Activated CD4-positive, alpha-beta T cell treated with anti-CD3 and anti-CD28 coated beads, Interleukin-2, amount 10 ng/mL, durations not matched to agents 24 days and 14 days (primary cell): ENCODE measurements at regions not wholly inside any gene's neighbourhood (a gene's known extent, or its start where the extent isn't known, plus 50 kb on each side); places are given as distances from the start of the nearest gene placed in this dataset.

Experiments used
- DNase-seq: peaks from one replicate; pipeline ENCODE4 v3.0.0; 2022
- H3K27ac Mint-ChIP-seq: one replicate; pipeline ENCODE4 v1.8.0; 2022; ENCODE audit warnings: mild to moderate bottlenecking, mixed read lengths
- H3K27me3 Mint-ChIP-seq: one replicate; pipeline ENCODE4 v1.8.0; 2022; ENCODE audit warnings: mixed read lengths
- H3K36me3 Mint-ChIP-seq: one replicate; pipeline ENCODE4 v1.8.0; 2022; ENCODE audit warnings: low read depth, mild to moderate bottlenecking, mixed read lengths
- H3K4me1 Mint-ChIP-seq: one replicate; pipeline ENCODE4 v1.8.0; 2021; ENCODE audit warnings: mixed read lengths
- H3K4me3 Mint-ChIP-seq: one replicate; pipeline ENCODE4 v1.8.0; 2022; ENCODE audit warnings: mild to moderate bottlenecking, moderate library complexity, mixed read lengths
- H3K9me3 Mint-ChIP-seq: one replicate; pipeline ENCODE4 v1.8.0; 2021; ENCODE audit warnings: mixed read lengths
- intact Hi-C: fragments of 100-400 bp; cut with micrococcal nuclease; formaldehyde crosslinking; loops from one replicate; pipeline ENCODE4 v1.15.1; 2023

DNA sequence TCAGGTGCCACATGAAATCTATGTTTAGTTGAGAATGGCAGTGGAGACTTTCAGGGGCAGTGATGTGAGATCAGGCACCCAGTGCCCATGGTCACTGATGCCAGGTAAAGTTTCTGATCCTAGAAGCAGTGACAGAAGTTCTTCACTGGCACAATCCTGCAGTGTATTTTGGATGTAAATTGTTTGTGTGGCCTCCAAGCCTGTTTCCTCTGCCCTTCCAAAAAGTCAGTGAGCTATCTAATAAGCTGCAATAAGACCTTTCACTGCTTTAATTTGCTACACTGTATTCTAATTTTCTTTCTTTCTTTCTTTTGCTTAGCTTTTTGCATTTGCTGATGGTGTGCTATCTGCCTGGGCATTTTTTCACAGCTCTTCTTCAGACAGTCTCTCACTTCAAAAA is 1348.6 kb downstream of the ADGRL3 start:
- no peaks in the 10 kb centered on the region for H3K9me3 Mint-ChIP-seq
- no peak for DNase-seq
- no peaks in the 10 kb centered on the region for H3K4me1 Mint-ChIP-seq
- H3K27me3 Mint-ChIP-seq = no peaks in the 10 kb centered on the region
- intact Hi-C loops = no loop called here
- no peaks in the 10 kb centered on the region for H3K36me3 Mint-ChIP-seq
- H3K4me3 Mint-ChIP-seq = no peak overlapping the region
- no peak overlapping the region for H3K27ac Mint-ChIP-seq

DNA sequence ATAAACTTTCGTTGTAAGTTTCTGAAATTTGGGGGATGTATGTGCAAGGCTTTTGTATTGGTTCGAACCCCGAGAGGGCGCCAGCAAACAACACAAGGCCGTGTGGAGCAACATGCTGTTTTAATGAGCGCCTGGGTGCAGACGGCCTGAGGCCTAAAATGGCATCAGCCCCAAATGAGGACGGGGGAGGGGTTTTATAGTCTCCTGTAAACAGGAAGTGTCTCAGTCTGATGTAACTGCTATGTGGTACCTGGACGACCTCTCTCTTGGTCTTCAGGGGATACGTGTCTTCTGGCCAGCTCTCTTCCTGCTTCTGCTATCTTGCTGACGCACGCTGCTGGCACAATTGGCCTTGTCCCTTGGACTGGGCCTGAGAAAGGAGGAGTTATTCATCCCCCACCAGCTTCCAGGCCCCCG is 1348.0 kb downstream of the ADGRL3 start:
- Mint-ChIP-seq H3K36me3 (no peaks in the 10 kb centered on the region), H3K4me3 (no peak overlapping the region), H3K27ac (no peak overlapping the region), H3K9me3 (no peaks in the 10 kb centered on the region), H3K27me3 (no peaks in the 10 kb centered on the region), H3K4me1 (no peaks in the 10 kb centered on the region)
- no peak for DNase-seq
- intact Hi-C loops = no loop called here

GRCh38 chr4:62544428-62544827 is 1344.3 kb downstream of the ADGRL3 start:
- H3K4me3 Mint-ChIP-seq = no peak overlapping the region

DNA sequence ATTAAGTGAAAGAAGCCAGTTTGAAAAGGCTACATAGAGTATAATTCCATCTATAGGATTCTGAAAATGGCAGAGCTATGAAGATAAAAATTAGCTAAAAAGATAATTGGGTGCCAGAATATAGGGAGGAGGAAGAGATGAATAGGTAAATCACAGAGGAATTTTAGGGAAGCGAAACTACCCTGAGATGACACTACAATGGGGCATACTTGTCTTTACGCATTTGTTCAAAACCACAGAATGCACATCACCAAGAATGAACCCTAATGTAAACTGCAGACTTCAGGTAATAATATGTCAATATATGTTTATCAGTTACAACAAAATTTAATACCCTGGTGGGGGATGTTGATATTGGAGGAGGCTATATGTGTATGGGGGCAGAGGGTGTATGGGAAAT is 1342.9 kb downstream of the ADGRL3 start:
- Mint-ChIP-seq H3K9me3 (peaks cover 2% of the 10 kb centered on the region), H3K27ac (no peak overlapping the region), H3K4me1 (no peaks in the 10 kb centered on the region), H3K27me3 (no peaks in the 10 kb centered on the region), H3K4me3 (no peak overlapping the region), H3K36me3 (no peaks in the 10 kb centered on the region)
- DNase-seq = no peak
- intact Hi-C loops = no loop called here

More at GRCh38 chr4:62544428-62544827, 1344.3 kb downstream of the ADGRL3 start:
- Mint-ChIP-seq H3K4me1 (no peaks in the 10 kb centered on the region), H3K27ac (no peak overlapping the region), H3K9me3 (no peaks in the 10 kb centered on the region), H3K27me3 (no peaks in the 10 kb centered on the region), H3K36me3 (no peaks in the 10 kb centered on the region)
- intact Hi-C loops = no loop called here
- DNase-seq = no peak

DNA sequence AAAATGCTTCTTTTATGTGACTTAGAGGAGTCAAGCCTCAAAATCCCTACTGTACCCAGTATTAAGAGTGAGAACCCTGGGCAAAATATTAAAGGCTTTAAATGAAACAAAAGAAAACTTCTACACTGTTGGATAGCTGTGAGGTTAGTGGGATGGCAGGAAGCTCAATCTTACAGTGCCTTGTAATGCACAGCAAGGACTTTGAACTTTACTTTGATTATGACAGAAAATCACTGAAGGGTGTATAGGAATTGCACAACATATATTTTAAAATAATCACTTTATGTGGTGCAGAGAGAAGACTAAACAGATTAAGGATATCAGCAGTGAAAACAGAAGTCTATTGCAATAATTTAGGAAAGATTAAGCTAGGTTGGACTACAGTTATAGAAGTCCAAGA is 1333.4 kb downstream of the ADGRL3 start:
- intact Hi-C loops = no loop called here
- H3K36me3 Mint-ChIP-seq = no peaks in the 10 kb centered on the region
- H3K4me3 Mint-ChIP-seq = no peak overlapping the region
- no peaks in the 10 kb centered on the region for H3K4me1 Mint-ChIP-seq
- no peaks in the 10 kb centered on the region for H3K27me3 Mint-ChIP-seq
- H3K27ac Mint-ChIP-seq = no peak overlapping the region
- peaks cover 6% of the 10 kb centered on the region for H3K9me3 Mint-ChIP-seq
- DNase-seq = no peak

DNA sequence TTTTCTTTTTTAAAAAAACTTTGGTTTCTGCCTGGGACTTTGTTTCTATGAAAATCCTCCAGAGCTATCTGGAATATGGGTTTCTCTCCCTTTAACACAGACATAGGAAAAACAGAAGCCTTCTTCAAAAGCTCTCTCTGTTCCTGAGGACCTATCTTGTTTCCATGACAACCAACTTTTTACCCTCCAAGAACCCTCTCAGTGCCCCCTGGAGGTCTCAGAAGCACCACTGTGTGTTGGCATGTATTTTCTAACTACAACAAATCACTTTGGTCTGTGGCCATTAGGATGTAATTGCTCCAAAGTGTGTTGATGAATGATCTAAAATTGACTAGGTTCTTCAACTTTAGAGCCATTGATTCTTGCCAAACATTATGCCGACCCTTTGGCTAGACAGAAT is 1331.6 kb downstream of the ADGRL3 start:
- Mint-ChIP-seq H3K36me3 (no peaks in the 10 kb centered on the region), H3K27me3 (no peaks in the 10 kb centered on the region), H3K4me3 (no peak overlapping the region), H3K4me1 (no peaks in the 10 kb centered on the region), H3K9me3 (peaks cover 3% of the 10 kb centered on the region), H3K27ac (no peak overlapping the region)
- intact Hi-C loops = no loop called here
- no peak for DNase-seq

DNA sequence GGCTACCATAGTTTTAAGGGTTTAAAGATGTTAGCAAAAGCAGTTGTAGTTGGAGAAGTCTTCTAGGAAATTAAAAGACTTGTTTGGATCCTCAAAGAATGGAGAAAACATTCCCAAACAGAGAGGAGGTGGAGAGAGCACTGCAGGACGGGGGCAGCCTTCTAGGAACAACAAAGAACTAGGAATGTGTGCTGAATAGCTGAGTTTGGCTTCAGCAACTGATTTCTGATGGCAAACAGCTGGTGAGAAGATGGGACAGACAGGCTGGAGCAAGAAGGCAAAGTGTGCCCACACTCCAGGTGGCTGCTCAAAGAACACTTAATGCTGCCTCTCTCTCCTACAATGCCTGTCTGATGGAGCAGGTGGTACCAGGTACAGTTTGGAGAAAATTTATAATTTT is 1331.1 kb downstream of the ADGRL3 start:
- no peaks in the 10 kb centered on the region for H3K9me3 Mint-ChIP-seq
- H3K36me3 Mint-ChIP-seq = no peaks in the 10 kb centered on the region
- H3K4me1 Mint-ChIP-seq = no peaks in the 10 kb centered on the region
- no peak for DNase-seq
- no peak overlapping the region for H3K27ac Mint-ChIP-seq
- no peaks in the 10 kb centered on the region for H3K27me3 Mint-ChIP-seq
- H3K4me3 Mint-ChIP-seq = no peak overlapping the region
- intact Hi-C loops = no loop called here

DNA sequence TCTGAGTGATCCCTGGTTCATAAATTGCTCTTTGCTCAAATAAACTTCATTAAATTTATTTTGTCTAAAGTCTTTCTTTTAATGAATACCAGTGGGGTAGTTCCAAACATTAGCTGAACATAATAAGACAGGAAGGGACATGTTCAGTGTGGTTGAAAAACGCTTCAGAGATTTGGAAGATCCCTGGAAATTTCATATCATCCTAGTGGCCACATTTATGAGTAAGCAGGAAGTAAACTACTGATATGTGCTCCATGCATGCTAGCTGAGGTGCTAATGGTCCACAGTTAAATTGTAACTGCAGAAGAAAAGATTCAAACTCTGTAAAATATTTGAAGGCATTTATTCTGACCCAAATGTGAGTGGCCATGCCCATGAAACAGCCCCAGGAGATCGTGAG is 1328.7 kb downstream of the ADGRL3 start:
- Mint-ChIP-seq H3K4me3 (no peak overlapping the region), H3K4me1 (no peaks in the 10 kb centered on the region), H3K27me3 (no peaks in the 10 kb centered on the region), H3K36me3 (no peaks in the 10 kb centered on the region), H3K9me3 (peaks cover 4% of the 10 kb centered on the region), H3K27ac (no peak overlapping the region)
- intact Hi-C loops = no loop called here
- no peak for DNase-seq

DNA sequence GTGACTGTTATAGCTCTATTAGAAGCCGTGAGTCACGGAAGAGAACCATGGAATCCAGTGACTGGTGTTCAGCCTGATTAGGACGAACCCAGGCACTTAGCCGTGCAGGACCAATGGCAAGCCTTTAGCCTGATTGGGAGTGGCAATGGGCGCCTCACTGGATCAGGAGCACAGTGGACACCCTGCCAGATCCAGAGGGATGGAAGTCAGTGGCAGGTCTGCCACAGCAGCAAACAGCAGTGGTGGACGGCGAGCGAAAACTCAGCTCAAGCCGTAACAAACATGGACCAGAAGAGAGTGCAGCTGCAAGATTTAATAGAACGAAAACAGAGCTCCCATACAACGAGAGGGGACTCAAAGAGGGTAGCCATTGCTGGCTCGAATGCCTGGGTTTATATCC is 1326.5 kb downstream of the ADGRL3 start:
- DNase-seq = no peak
- H3K9me3 Mint-ChIP-seq = peaks cover 5% of the 10 kb centered on the region
- H3K36me3 Mint-ChIP-seq = no peaks in the 10 kb centered on the region
- no peak overlapping the region for H3K4me3 Mint-ChIP-seq
- H3K27me3 Mint-ChIP-seq = no peaks in the 10 kb centered on the region
- no peaks in the 10 kb centered on the region for H3K4me1 Mint-ChIP-seq
- no peak overlapping the region for H3K27ac Mint-ChIP-seq
- intact Hi-C loops = no loop called here

DNA sequence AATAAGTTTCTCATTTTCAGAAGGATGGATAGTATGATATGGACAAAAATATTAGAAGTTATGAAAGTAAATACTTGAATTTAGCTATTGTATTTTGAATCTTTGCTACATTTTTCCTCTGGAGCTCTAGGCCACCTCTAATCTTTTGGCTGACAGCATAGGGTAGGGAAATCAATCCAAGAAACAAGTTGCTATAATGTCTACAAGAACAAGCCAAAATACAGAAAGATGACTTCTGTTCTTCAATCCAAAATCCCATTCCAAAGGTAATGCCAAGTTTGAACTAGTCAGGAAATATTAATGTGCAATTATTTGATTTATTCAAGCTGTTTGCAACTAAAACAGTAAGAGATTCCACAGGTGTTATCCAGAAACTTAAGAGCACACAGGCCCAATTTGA is 1323.1 kb downstream of the ADGRL3 start:
- DNase-seq = no peak
- intact Hi-C loops = no loop called here
- Mint-ChIP-seq H3K4me1 (no peaks in the 10 kb centered on the region), H3K27me3 (no peaks in the 10 kb centered on the region), H3K36me3 (no peaks in the 10 kb centered on the region), H3K27ac (no peak overlapping the region), H3K9me3 (peaks cover 8% of the 10 kb centered on the region), H3K4me3 (no peak overlapping the region)

GRCh38 chr4:62522273-62522672 is 1322.1 kb downstream of the ADGRL3 start:
- Mint-ChIP-seq H3K4me3 (no peak overlapping the region), H3K27ac (no peak overlapping the region), H3K4me1 (no peaks in the 10 kb centered on the region), H3K9me3 (peaks cover 8% of the 10 kb centered on the region), H3K27me3 (no peaks in the 10 kb centered on the region), H3K36me3 (no peaks in the 10 kb centered on the region)
- intact Hi-C loops = no loop called here
- no peak for DNase-seq

GRCh38 chr4:62517716-62518115 is 1317.6 kb downstream of the ADGRL3 start:
- H3K4me1 Mint-ChIP-seq = no peaks in the 10 kb centered on the region
- H3K4me3 Mint-ChIP-seq = no peak overlapping the region
- no peaks in the 10 kb centered on the region for H3K36me3 Mint-ChIP-seq
- H3K27ac Mint-ChIP-seq = no peak overlapping the region
- H3K9me3 Mint-ChIP-seq = peaks cover 4% of the 10 kb centered on the region
- intact Hi-C loops = no loop called here
- no peak for DNase-seq
- H3K27me3 Mint-ChIP-seq = no peaks in the 10 kb centered on the region

DNA sequence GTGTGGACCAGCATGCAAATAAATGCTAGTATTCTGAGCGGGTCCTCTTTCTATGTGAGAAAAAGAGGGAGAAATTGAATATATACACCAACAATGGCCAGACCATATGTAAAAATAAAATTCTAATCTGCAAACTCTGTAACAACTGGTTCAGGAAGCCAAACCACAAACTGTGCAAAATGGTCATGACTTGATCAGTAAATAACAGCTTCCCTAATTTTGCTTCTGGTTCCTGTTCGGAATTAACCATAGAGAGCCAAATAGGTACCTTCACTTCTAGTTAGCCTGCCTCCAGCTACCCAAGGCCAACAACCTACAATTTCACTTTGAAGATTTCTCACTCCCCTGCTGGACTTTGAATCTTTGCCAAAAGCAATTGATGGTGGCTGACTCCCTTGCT is 1313.2 kb downstream of the ADGRL3 start:
- no peaks in the 10 kb centered on the region for H3K4me1 Mint-ChIP-seq
- DNase-seq = no peak
- no peaks in the 10 kb centered on the region for H3K36me3 Mint-ChIP-seq
- H3K4me3 Mint-ChIP-seq = no peak overlapping the region
- H3K27me3 Mint-ChIP-seq = no peaks in the 10 kb centered on the region
- H3K27ac Mint-ChIP-seq = no peak overlapping the region
- intact Hi-C loops = no loop called here
- H3K9me3 Mint-ChIP-seq = no peaks in the 10 kb centered on the region

DNA sequence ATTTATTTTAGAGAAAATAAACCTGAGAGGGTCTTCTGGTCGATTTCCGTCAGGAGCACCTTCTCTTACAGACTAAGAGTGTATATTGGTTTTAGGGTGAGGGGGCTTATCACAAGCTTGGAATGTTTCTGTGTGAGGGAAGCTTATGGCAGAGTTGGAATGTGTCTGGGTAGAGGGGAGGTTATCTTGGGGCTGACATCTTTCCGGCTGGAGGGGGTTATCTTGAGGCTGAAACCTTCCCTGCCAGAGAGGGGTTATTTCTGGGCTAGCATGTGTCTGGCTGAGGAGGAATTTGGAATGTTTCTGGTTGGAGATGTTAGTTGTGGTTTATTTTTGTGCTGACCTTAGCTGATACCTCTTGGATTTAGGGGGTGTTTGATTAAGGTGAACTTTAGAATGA is 1312.1 kb downstream of the ADGRL3 start:
- no peaks in the 10 kb centered on the region for H3K9me3 Mint-ChIP-seq
- no peaks in the 10 kb centered on the region for H3K36me3 Mint-ChIP-seq
- no peaks in the 10 kb centered on the region for H3K27me3 Mint-ChIP-seq
- H3K4me3 Mint-ChIP-seq = no peak overlapping the region
- no peak overlapping the region for H3K27ac Mint-ChIP-seq
- intact Hi-C loops = no loop called here
- no peaks in the 10 kb centered on the region for H3K4me1 Mint-ChIP-seq
- no peak for DNase-seq

DNA sequence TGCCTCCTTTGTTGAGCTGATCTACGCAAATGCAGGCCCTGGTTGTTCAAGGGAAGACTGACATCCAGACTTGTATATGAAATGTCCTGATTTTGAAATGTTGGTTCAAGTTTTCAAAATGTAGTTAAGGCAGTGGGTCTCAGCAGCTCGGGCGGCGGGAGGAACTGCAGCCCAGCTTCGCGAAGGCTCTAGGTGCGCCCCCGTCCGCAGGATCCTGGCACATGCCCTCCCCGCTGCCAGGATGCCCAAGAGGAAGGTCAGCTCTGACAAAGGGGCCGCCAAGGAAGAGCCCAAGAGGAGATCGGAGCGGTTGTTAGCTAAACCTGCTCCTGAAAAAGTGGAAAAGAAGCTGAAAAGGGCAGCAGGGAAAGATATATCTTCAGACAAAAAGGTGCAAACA is 1310.1 kb downstream of the ADGRL3 start:
- Mint-ChIP-seq H3K9me3 (no peaks in the 10 kb centered on the region), H3K36me3 (no peaks in the 10 kb centered on the region), H3K4me3 (no peak overlapping the region), H3K4me1 (no peaks in the 10 kb centered on the region), H3K27ac (no peak overlapping the region), H3K27me3 (no peaks in the 10 kb centered on the region)
- intact Hi-C loops = no loop called here
- no peak for DNase-seq

DNA sequence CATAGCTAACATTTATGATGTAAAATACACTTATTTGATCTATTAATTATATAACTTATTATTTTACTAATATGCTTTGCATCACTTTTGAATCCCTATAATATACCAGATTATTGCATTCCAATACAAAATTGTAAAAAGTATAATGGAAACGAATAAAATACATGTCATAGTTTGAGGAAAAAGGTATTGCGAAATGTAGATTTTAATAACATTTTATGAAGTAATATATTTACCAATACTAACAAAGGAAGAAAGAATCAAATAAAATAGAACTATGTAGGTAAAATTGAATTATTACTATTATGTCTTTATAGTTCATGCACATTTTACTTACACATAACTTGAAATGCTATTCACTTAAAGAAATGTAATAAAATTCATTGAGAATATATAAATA is 1300.2 kb downstream of the ADGRL3 start:
- no peaks in the 10 kb centered on the region for H3K27me3 Mint-ChIP-seq
- no peak overlapping the region for H3K27ac Mint-ChIP-seq
- H3K9me3 Mint-ChIP-seq = peaks cover 3% of the 10 kb centered on the region
- H3K4me1 Mint-ChIP-seq = no peaks in the 10 kb centered on the region
- no peaks in the 10 kb centered on the region for H3K36me3 Mint-ChIP-seq
- no peak overlapping the region for H3K4me3 Mint-ChIP-seq
- intact Hi-C loops = no loop called here
- DNase-seq = no peak
